ENCODE measurements at regions not wholly inside any gene's neighbourhood (a gene's known extent, or its start where the extent isn't known, plus 50 kb on each side); places are given as distances from the start of the nearest gene placed in this dataset.

- no peaks in the 10 kb centered on the region for H3K9me3 ChIP-seq (ENCODE audit: control insufficient read depth in 2 of 2, insufficient read depth in 1 of 2, low read depth in 1 of 2, low read length in 1 of 2)
- no peak for FAIRE-seq
Measured at GRCh38 chr3:178073366-178073765, 462.9 kb upstream of the KCNMB2 start.

GRCh38 chr3:178075344-178075743 lies 460.9 kb upstream of the KCNMB2 start:
- H3K27ac ChIP-seq (ENCODE audit: low read depth in 1 of 3, low read length in 2 of 3): no peak overlapping the region
- 86 to 92% (median 90%) methylated on average over 5 of the region's 5 CpGs for WGBS, 3 donors
- no peaks in the 10 kb centered on the region for H3K9me3 ChIP-seq (ENCODE audit: control insufficient read depth in 2 of 2, insufficient read depth in 1 of 2, low read depth in 1 of 2, low read length in 1 of 2)
- no peaks in the 10 kb centered on the region for H3K27me3 ChIP-seq (ENCODE audit: control insufficient read depth in 3 of 3, insufficient read depth in 3 of 3, low read length in 3 of 3)
- no peak overlapping the region for H3K4me3 ChIP-seq (ENCODE audit: low read depth in 1 of 3, low read length in 3 of 3)
- H3K4me1 ChIP-seq (ENCODE audit: control insufficient read depth in 3 of 3, insufficient read depth in 2 of 3, low read depth in 1 of 3, low read length in 2 of 3): no peaks in the 10 kb centered on the region
- DNase-seq: no peak
- H3K36me3 ChIP-seq (ENCODE audit: control insufficient read depth in 3 of 3, insufficient read depth in 2 of 3, low read depth in 1 of 3, low read length in 3 of 3): no peaks in the 10 kb centered on the region
- FAIRE-seq: no peak

More at GRCh38 chr3:178073366-178073765, 462.9 kb upstream of the KCNMB2 start:
- Histone ChIP-seq H3K36me3 (ENCODE audit: control insufficient read depth in 3 of 3, insufficient read depth in 2 of 3, low read depth in 1 of 3, low read length in 3 of 3) (no peaks in the 10 kb centered on the region), H3K4me3 (ENCODE audit: low read depth in 1 of 3, low read length in 3 of 3) (no peak overlapping the region), H3K27ac (ENCODE audit: low read depth in 1 of 3, low read length in 2 of 3) (no peak overlapping the region), H3K4me1 (ENCODE audit: control insufficient read depth in 3 of 3, insufficient read depth in 2 of 3, low read depth in 1 of 3, low read length in 2 of 3) (no peaks in the 10 kb centered on the region), H3K27me3 (ENCODE audit: control insufficient read depth in 3 of 3, insufficient read depth in 3 of 3, low read length in 3 of 3) (no peaks in the 10 kb centered on the region)
- 90 to 95% (median 92%) methylated on average over 3 of the region's 3 CpGs for WGBS, 3 donors
- DNase-seq: no peak

- Histone ChIP-seq H3K4me1 (ENCODE audit: control insufficient read depth in 3 of 3, insufficient read depth in 2 of 3, low read depth in 1 of 3, low read length in 2 of 3) (peaks cover 0 to 17% (median 0%) of the 10 kb centered on the region in 3 donors), H3K4me3 (ENCODE audit: low read depth in 1 of 3, low read length in 3 of 3) (no peak overlapping the region), H3K36me3 (ENCODE audit: control insufficient read depth in 3 of 3, insufficient read depth in 2 of 3, low read depth in 1 of 3, low read length in 3 of 3) (no peaks in the 10 kb centered on the region), H3K27me3 (ENCODE audit: control insufficient read depth in 3 of 3, insufficient read depth in 3 of 3, low read length in 3 of 3) (no peaks in the 10 kb centered on the region), H3K9me3 (ENCODE audit: control insufficient read depth in 2 of 2, insufficient read depth in 1 of 2, low read depth in 1 of 2, low read length in 1 of 2) (no peaks in the 10 kb centered on the region), H3K27ac (ENCODE audit: low read depth in 1 of 3, low read length in 2 of 3) (no peak overlapping the region)
- FAIRE-seq (no peak), DNase-seq (no peak)
- WGBS, 3 donors: 31 to 56% (median 41%) methylated on average over 1 of the region's 1 CpG
Measured at GRCh38 chr3:178078953-178079352, 457.3 kb upstream of the KCNMB2 start.

GRCh38 chr3:178079966-178080365 lies 456.3 kb upstream of the KCNMB2 start:
- Histone ChIP-seq H3K4me1 (ENCODE audit: control insufficient read depth in 3 of 3, insufficient read depth in 2 of 3, low read depth in 1 of 3, low read length in 2 of 3) (peaks cover 0 to 26% (median 6%) of the 10 kb centered on the region in 3 donors), H3K27me3 (ENCODE audit: control insufficient read depth in 3 of 3, insufficient read depth in 3 of 3, low read length in 3 of 3) (no peaks in the 10 kb centered on the region), H3K36me3 (ENCODE audit: control insufficient read depth in 3 of 3, insufficient read depth in 2 of 3, low read depth in 1 of 3, low read length in 3 of 3) (no peaks in the 10 kb centered on the region), H3K4me3 (ENCODE audit: low read depth in 1 of 3, low read length in 3 of 3) (no peak overlapping the region), H3K9me3 (ENCODE audit: control insufficient read depth in 2 of 2, insufficient read depth in 1 of 2, low read depth in 1 of 2, low read length in 1 of 2) (no peaks in the 10 kb centered on the region), H3K27ac (ENCODE audit: low read depth in 1 of 3, low read length in 2 of 3) (no peak overlapping the region)
- 66 to 74% (median 71%) methylated on average over 1 of the region's 1 CpG for WGBS, 3 donors
- DNase-seq (no peak), FAIRE-seq (no peak)

DNA sequence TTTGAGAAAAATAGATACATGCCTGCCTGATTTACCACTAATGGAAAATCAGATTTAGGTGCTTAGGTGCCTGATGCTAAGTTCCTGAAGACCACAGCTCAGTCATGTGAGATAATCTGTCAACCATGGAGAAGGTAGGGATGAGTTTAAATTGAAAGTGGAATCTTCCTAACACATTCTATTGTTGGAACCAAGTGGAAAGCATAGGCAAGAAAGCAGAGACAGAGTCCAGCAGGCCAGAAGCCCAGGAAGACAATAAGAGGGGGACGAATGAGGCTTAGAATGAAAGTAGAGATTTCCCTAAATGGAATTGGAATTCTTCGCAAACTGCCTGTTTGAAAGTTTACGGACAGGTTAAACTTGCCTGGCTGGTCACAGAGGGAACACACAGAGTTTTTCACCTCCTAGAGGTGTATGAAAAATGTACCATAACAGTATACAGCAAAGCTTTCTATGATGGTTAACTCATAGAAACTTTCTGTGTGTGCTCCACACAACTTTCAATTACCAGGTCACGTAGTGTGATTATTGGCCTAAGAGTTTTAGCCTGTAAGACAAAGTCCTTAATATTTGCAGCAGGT lies 453.8 kb upstream of the KCNMB2 start:
- WGBS, 3 donors: 64 to 79% (median 76%) methylated on average over 4 of the region's 4 CpGs
- H3K4me1 ChIP-seq (ENCODE audit: control insufficient read depth in 3 of 3, insufficient read depth in 2 of 3, low read depth in 1 of 3, low read length in 2 of 3): peaks cover 0 to 42% (median 6%) of the 10 kb centered on the region in 3 donors
- no peak overlapping the region for H3K27ac ChIP-seq (ENCODE audit: low read depth in 1 of 3, low read length in 2 of 3)
- no peak overlapping the region for H3K4me3 ChIP-seq (ENCODE audit: low read depth in 1 of 3, low read length in 3 of 3)
- H3K27me3 ChIP-seq (ENCODE audit: control insufficient read depth in 3 of 3, insufficient read depth in 3 of 3, low read length in 3 of 3): no peaks in the 10 kb centered on the region
- FAIRE-seq: no peak
- H3K9me3 ChIP-seq (ENCODE audit: control insufficient read depth in 2 of 2, insufficient read depth in 1 of 2, low read depth in 1 of 2, low read length in 1 of 2): no peaks in the 10 kb centered on the region
- H3K36me3 ChIP-seq (ENCODE audit: control insufficient read depth in 3 of 3, insufficient read depth in 2 of 3, low read depth in 1 of 3, low read length in 3 of 3): no peaks in the 10 kb centered on the region
- no peak for DNase-seq

GRCh38 chr3:178083906-178084866 lies 452.1 kb upstream of the KCNMB2 start:
- DNase-seq (peak in 1 of 2 donors; percentile 41), FAIRE-seq (no peak)
- Histone ChIP-seq H3K4me3 (ENCODE audit: low read depth in 1 of 3, low read length in 3 of 3) (no peak overlapping the region), H3K4me1 (ENCODE audit: control insufficient read depth in 3 of 3, insufficient read depth in 2 of 3, low read depth in 1 of 3, low read length in 2 of 3) (peaks cover 0 to 53% (median 6%) of the 10 kb centered on the region in 3 donors), H3K9me3 (ENCODE audit: control insufficient read depth in 2 of 2, insufficient read depth in 1 of 2, low read depth in 1 of 2, low read length in 1 of 2) (no peaks in the 10 kb centered on the region), H3K27me3 (ENCODE audit: control insufficient read depth in 3 of 3, insufficient read depth in 3 of 3, low read length in 3 of 3) (no peaks in the 10 kb centered on the region), H3K27ac (ENCODE audit: low read depth in 1 of 3, low read length in 2 of 3) (peak overlapping the region in 1 of 3 donors; percentile 60), H3K36me3 (ENCODE audit: control insufficient read depth in 3 of 3, insufficient read depth in 2 of 3, low read depth in 1 of 3, low read length in 3 of 3) (no peaks in the 10 kb centered on the region)
- WGBS, 3 donors: 15 to 37% (median 32%) methylated on average over 6 of the region's 6 CpGs

DNA sequence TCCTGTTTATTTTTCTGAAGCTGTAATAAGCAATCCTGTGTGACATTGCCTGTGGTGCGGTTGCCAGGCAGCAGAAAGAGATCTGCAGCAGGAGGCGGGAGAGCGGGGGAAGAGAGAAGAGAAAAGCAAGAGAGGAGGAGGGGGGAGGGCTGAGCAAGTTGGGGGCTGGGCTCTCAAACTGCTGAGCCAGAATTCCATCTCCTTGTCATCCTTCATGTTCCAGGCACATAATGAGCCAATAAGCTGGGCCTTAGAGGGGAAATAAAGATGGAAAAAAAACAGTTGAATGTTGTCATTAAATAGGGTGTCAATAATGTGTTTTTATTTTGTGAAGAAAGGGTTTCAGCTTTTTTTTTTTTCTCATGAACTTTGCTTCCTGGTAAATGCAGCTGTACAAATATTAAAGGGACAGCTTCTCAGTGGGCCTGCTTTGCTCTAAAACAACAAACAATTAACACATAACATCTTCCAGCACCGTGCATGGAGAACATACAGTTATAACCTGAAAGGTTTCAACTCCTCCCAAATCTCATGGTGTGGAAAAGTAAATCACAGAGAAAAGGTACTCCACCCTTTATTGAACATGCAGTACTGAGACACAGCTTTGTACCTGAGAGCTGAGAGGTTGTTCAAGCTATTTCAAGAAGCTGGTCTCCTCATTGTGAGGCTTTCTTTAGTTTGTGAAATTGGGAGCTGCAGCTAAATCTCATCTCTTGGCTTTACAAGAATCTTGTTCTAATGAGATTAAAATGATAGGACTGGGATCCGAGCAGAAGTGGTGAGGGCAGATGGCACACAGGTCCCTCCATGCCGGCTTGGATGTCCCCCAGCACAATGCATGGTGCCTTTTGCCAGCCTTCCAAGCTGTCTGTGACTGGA lies 451.1 kb upstream of the KCNMB2 start:
- H3K27ac ChIP-seq (ENCODE audit: low read depth in 1 of 3, low read length in 2 of 3): peak overlapping the region in 1 of 3 donors; percentile 60
- H3K4me1 ChIP-seq (ENCODE audit: control insufficient read depth in 3 of 3, insufficient read depth in 2 of 3, low read depth in 1 of 3, low read length in 2 of 3): peaks cover 0 to 59% (median 6%) of the 10 kb centered on the region in 3 donors
- H3K36me3 ChIP-seq (ENCODE audit: control insufficient read depth in 3 of 3, insufficient read depth in 2 of 3, low read depth in 1 of 3, low read length in 3 of 3): no peaks in the 10 kb centered on the region
- FAIRE-seq: no peak
- peaks cover 0 to under 1% of the 10 kb centered on the region in 2 donors for H3K9me3 ChIP-seq (ENCODE audit: control insufficient read depth in 2 of 2, insufficient read depth in 1 of 2, low read depth in 1 of 2, low read length in 1 of 2)
- WGBS, 3 donors: 15 to 22% (median 17%) methylated on average over 6 of the region's 6 CpGs
- H3K4me3 ChIP-seq (ENCODE audit: low read depth in 1 of 3, low read length in 3 of 3): no peak overlapping the region
- DNase-seq: peak; percentile 58 to 90
- no peaks in the 10 kb centered on the region for H3K27me3 ChIP-seq (ENCODE audit: control insufficient read depth in 3 of 3, insufficient read depth in 3 of 3, low read length in 3 of 3)

GRCh38 chr3:178085817-178086123 lies 450.5 kb upstream of the KCNMB2 start:
- no peak overlapping the region for H3K27ac ChIP-seq (ENCODE audit: low read depth in 1 of 3, low read length in 2 of 3)
- DNase-seq (no peak), FAIRE-seq (no peak)
- H3K4me3 ChIP-seq (ENCODE audit: low read depth in 1 of 3, low read length in 3 of 3): no peak overlapping the region
- no peaks in the 10 kb centered on the region for H3K27me3 ChIP-seq (ENCODE audit: control insufficient read depth in 3 of 3, insufficient read depth in 3 of 3, low read length in 3 of 3)
- no peaks in the 10 kb centered on the region for H3K36me3 ChIP-seq (ENCODE audit: control insufficient read depth in 3 of 3, insufficient read depth in 2 of 3, low read depth in 1 of 3, low read length in 3 of 3)
- H3K9me3 ChIP-seq (ENCODE audit: control insufficient read depth in 2 of 2, insufficient read depth in 1 of 2, low read depth in 1 of 2, low read length in 1 of 2): peaks cover 0 to 5% of the 10 kb centered on the region in 2 donors
- peaks cover 0 to 59% (median 6%) of the 10 kb centered on the region in 3 donors for H3K4me1 ChIP-seq (ENCODE audit: control insufficient read depth in 3 of 3, insufficient read depth in 2 of 3, low read depth in 1 of 3, low read length in 2 of 3)

All from small intestine (tissue), 7 donors.